Peyer's patch (tissue), 4 donors: ENCODE measurements at regions not wholly inside any gene's neighbourhood (a gene's known extent, or its start where the extent isn't known, plus 50 kb on each side); places are given as distances from the start of the nearest gene placed in this dataset.

ENCODE experiments used
- POLR2A ChIP-seq, 2 donors: fragments of 450-650 bp; IDR thresholded peaks; one replicate each; pipeline ENCODE4 v1.5.1; 2017; ENCODE audit warnings: antibody characterized with exemption in 2 of 2, mild to moderate bottlenecking in 2 of 2, moderate library complexity in 2 of 2
- TF ChIP-seq, protein P1 (sequence below), 6 experiments: fragments of 450-650 bp in 4 of 6; fragments of 200-600 bp in 2 of 6; sonication (generic) in 1 of 6; IDR thresholded peaks; one replicate each; pipeline ENCODE4 v1.5.1; 2017 to 2019; ENCODE audit warnings: antibody characterized with exemption in 6 of 6, mild to moderate bottlenecking in 3 of 6, moderate library complexity in 1 of 6

DNA sequence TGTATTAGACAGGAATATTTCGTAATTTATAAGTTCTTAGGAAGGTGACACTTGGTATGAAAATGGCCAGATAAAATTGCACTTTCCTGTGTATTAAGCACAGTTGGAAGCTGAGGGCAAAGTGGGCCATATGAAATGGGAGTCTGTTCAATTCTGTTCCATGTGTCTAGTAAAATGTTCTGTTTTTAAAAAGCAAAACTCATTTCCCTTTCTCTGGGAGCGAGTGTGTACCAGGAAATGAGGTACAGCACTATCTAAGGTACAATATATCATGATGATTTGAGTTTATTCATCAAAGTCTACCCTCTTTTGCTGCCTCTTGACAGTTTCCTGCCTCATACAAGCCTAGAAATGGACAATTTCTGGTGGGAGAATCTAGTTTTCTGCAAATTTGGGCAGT is 51.2 kb upstream of the KCNN2 start:
- TF ChIP-seq, protein P1, sequence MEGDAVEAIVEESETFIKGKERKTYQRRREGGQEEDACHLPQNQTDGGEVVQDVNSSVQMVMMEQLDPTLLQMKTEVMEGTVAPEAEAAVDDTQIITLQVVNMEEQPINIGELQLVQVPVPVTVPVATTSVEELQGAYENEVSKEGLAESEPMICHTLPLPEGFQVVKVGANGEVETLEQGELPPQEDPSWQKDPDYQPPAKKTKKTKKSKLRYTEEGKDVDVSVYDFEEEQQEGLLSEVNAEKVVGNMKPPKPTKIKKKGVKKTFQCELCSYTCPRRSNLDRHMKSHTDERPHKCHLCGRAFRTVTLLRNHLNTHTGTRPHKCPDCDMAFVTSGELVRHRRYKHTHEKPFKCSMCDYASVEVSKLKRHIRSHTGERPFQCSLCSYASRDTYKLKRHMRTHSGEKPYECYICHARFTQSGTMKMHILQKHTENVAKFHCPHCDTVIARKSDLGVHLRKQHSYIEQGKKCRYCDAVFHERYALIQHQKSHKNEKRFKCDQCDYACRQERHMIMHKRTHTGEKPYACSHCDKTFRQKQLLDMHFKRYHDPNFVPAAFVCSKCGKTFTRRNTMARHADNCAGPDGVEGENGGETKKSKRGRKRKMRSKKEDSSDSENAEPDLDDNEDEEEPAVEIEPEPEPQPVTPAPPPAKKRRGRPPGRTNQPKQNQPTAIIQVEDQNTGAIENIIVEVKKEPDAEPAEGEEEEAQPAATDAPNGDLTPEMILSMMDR (IDR thresholded peaks at IDR 0.05) = no peak
- no peak for TF ChIP-seq POLR2A (IDR thresholded peaks at IDR 0.05)
